Caco-2 (cell line): ENCODE measurements at regions not wholly inside any gene's neighbourhood (a gene's known extent, or its start where the extent isn't known, plus 50 kb on each side); places are given as distances from the start of the nearest gene placed in this dataset.
"Not testable (repeated sequence)": the region's sequence is repeated elsewhere in the genome, so short reads cannot be mapped to it uniquely, and the experiment has no call there.

Experiments
- BruUV-seq: library from RNA; stranded (reverse); fragments of 400-500 nt; replicated peaks from 2 replicates; lab custom pipeline; 2021; lab: Mats Ljungman, UMichigan
- CTCF ChIA-PET: fragments of 300-600 bp; sonication (Branson Sonifier 250); formaldehyde crosslinking; loops from one replicate; lab custom pipeline; 2022; ENCODE audit warnings: antibody characterized with exemption; lab: Charles Lee
- POLR2A ChIA-PET: fragments of 300-600 bp; sonication (Branson Sonifier 250); formaldehyde crosslinking; loops from one replicate; lab custom pipeline; 2022; ENCODE audit warnings: antibody characterized with exemption; lab: Charles Lee
- DNase-seq, 2 experiments: peaks; one replicate each; pipeline versions ENCODE4 v3.0.0 to v3.0.0-alpha.2; 2020 to 2022
- H3K27me3 ChIP-seq: replicated peaks from 2 replicates; pipeline ENCODE4 v1.6.0; 2011; ENCODE audit warnings: low read length; ENCODE audit not compliant: control insufficient read depth, insufficient read depth
- H3K36me3 ChIP-seq: 2 replicates; pipeline ENCODE4 v1.5.1; 2011; ENCODE audit warnings: low read length; ENCODE audit not compliant: control insufficient read depth, insufficient read depth
- H3K4me1 ChIP-seq: fragments of 250-450 bp; sonication (Bioruptor Pico); 2 replicates; pipeline ENCODE4 v1.5.1; 2020; ENCODE audit warnings: mild to moderate bottlenecking
- H3K4me3 ChIP-seq: 2 replicates; pipeline ENCODE4 v1.5.1; 2011; ENCODE audit warnings: low read depth, mild to moderate bottlenecking, control low read depth, low read length
- H3K9me3 ChIP-seq: fragments of 250-450 bp; sonication (Bioruptor Pico); 2 replicates; pipeline ENCODE4 v1.5.1; 2020; ENCODE audit warnings: mild to moderate bottlenecking, moderate library complexity
- H3K27ac Mint-ChIP-seq: one replicate; pipeline ENCODE4 v1.8.0; 2022; ENCODE audit warnings: mixed read lengths; ENCODE audit not compliant: unreplicated experiment
- H3K27me3 Mint-ChIP-seq: one replicate; pipeline ENCODE4 v1.8.0; 2022; ENCODE audit warnings: mixed read lengths; ENCODE audit not compliant: insufficient read depth, unreplicated experiment
- H3K36me3 Mint-ChIP-seq: one replicate; pipeline ENCODE4 v1.8.0; 2022; ENCODE audit warnings: mild to moderate bottlenecking, mixed read lengths; ENCODE audit not compliant: insufficient read depth, unreplicated experiment
- H3K4me1 Mint-ChIP-seq: one replicate; pipeline ENCODE4 v1.8.0; 2022; ENCODE audit warnings: low read depth, mixed read lengths; ENCODE audit not compliant: unreplicated experiment
- H3K4me3 Mint-ChIP-seq: one replicate; pipeline ENCODE4 v1.8.0; 2022; ENCODE audit warnings: mild to moderate bottlenecking, moderate library complexity, mixed read lengths; ENCODE audit not compliant: unreplicated experiment
- H3K9me3 Mint-ChIP-seq: one replicate; pipeline ENCODE4 v1.8.0; 2022; ENCODE audit warnings: mixed read lengths; ENCODE audit not compliant: unreplicated experiment
- intact Hi-C: fragments of 100-400 bp; cut with micrococcal nuclease; formaldehyde crosslinking; loops from one replicate; pipeline ENCODE4 v1.10.0; 2022; ENCODE audit not compliant: unreplicated experiment
- TF ChIP-seq, protein P1 (sequence below), 2 experiments: fragments of 200-600 bp in 1 of 2; IDR thresholded peaks; 1 replicate in 1 of 2; 2 replicates in 1 of 2; pipeline versions ENCODE4 v1.5.1 to v1.8.0; 2011 to 2022; ENCODE audit warnings: antibody characterized with exemption in 1 of 2, control low read depth in 1 of 2, inconsistent platforms in 1 of 2, low read depth in 1 of 2, low read length in 1 of 2, mild to moderate bottlenecking in 1 of 2, moderate library complexity in 1 of 2; ENCODE audit not compliant: insufficient read depth in 1 of 2, severe bottlenecking in 1 of 2, unreplicated experiment in 1 of 2

DNA sequence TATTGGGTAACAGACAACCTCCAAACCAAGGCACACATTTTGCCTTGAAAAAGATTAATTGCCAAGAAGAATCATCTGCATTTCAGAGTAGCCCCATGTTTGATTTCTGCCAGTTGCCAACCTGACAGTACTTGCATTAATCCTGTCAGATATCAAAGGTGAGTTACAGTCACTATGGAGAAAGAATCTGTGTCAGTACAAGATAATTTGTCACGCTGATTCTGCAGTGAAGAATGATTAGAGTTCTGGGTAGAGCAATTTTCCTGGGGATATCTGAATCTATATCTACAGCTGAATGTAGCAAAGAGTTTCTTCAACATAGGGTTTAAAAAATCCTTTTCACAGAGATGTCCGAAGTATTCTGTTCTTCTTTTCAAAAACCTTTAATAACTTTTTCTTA is 150.7 kb downstream of the AKAP11 start:
- Mint-ChIP-seq H3K4me1 (no peaks in the 10 kb centered on the region), H3K36me3 (no peaks in the 10 kb centered on the region), H3K4me3 (no peak overlapping the region), H3K27ac (no peak overlapping the region), H3K27me3 (peaks cover 12% of the 10 kb centered on the region), H3K9me3 (peaks cover 24% of the 10 kb centered on the region)
- H3K4me3 ChIP-seq = no peak overlapping the region
- H3K9me3 ChIP-seq = 0 out of 2 replicates have a peak, but pooled peaks cover 7% of the 10 kb centered on the region
- intact Hi-C loops = no loop called here
- H3K36me3 ChIP-seq = no peaks in the 10 kb centered on the region
- BruUV-seq = no TSS peak
- no peak for DNase-seq
- 0 out of 2 replicates have a peak, but pooled peaks cover 6% of the 10 kb centered on the region for H3K4me1 ChIP-seq
- H3K27me3 ChIP-seq = no peaks in the 10 kb centered on the region
- TF ChIP-seq, protein P1, sequence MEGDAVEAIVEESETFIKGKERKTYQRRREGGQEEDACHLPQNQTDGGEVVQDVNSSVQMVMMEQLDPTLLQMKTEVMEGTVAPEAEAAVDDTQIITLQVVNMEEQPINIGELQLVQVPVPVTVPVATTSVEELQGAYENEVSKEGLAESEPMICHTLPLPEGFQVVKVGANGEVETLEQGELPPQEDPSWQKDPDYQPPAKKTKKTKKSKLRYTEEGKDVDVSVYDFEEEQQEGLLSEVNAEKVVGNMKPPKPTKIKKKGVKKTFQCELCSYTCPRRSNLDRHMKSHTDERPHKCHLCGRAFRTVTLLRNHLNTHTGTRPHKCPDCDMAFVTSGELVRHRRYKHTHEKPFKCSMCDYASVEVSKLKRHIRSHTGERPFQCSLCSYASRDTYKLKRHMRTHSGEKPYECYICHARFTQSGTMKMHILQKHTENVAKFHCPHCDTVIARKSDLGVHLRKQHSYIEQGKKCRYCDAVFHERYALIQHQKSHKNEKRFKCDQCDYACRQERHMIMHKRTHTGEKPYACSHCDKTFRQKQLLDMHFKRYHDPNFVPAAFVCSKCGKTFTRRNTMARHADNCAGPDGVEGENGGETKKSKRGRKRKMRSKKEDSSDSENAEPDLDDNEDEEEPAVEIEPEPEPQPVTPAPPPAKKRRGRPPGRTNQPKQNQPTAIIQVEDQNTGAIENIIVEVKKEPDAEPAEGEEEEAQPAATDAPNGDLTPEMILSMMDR (IDR thresholded peaks at IDR 0.05; ENCODE audit: insufficient read depth in 1 of 2, low read depth in 1 of 2, low read length in 1 of 2, severe bottlenecking in 1 of 2, unreplicated experiment in 1 of 2) = no peak
- ChIA-PET CTCF (no interaction called here), POLR2A (no interaction called here)

DNA sequence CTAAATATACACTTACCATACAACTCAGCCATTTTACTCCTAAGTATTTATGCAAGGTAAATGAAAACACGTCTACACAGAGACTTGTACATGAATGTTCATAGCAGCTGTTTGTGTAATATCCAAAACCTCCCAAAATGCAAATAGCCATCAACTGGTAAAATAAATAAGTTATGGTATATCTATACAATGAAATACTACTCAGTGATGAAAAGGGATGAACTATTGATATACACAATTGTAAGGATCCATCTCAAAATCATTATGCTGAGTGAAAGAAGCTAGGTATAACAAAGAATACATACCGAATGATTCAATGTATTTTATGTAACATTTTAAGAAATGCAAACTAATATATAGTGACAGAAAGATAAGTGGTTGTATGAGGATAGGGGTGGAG is 149.8 kb upstream of the TNFSF11 start:
- H3K4me1 ChIP-seq = 0 out of 2 replicates have a peak, but pooled peaks cover 6% of the 10 kb centered on the region
- no peaks in the 10 kb centered on the region for H3K4me1 Mint-ChIP-seq
- no peak overlapping the region for H3K27ac Mint-ChIP-seq
- peak overlapping the region; percentile 80 for H3K4me3 Mint-ChIP-seq
- H3K27me3 Mint-ChIP-seq = peaks cover 12% of the 10 kb centered on the region
- no TSS peak for BruUV-seq
- no peaks in the 10 kb centered on the region for H3K36me3 Mint-ChIP-seq
- H3K27me3 ChIP-seq = no peaks in the 10 kb centered on the region
- H3K9me3 ChIP-seq = 0 out of 2 replicates have a peak, but pooled peaks cover 7% of the 10 kb centered on the region
- no peaks in the 10 kb centered on the region for H3K36me3 ChIP-seq
- H3K4me3 ChIP-seq = no peak overlapping the region; the same call in 1 of the 2 replicates
- ChIA-PET CTCF (no interaction called here), POLR2A (no interaction called here)
- TF ChIP-seq, protein P1 (IDR thresholded peaks at IDR 0.05; ENCODE audit: insufficient read depth in 1 of 2, low read depth in 1 of 2, low read length in 1 of 2, severe bottlenecking in 1 of 2, unreplicated experiment in 1 of 2) = no peak
- peaks cover 24% of the 10 kb centered on the region for H3K9me3 Mint-ChIP-seq
- no peak for DNase-seq
- intact Hi-C loops = no loop called here

DNA sequence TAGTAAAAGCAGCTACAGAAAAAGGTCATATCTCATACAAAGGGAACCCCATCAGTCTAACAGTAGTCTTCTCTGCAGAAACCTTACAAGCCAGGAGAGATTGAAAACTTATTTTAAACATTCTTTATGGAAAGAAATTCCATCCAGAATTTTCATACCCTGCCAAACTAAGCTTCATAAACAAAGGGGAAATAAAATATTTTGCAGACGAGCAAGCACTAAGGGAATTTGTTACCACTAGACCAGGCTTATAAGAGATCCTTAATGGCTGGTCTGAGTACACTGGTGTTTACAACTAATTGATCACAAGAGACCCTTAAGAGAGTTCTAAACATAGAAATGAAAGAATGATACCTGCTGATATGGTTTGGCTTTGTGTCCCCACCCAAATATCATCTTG is 128.6 kb upstream of the TNFSF11 start:
- H3K9me3 ChIP-seq = peaks cover 29% of the 10 kb centered on the region

DNA sequence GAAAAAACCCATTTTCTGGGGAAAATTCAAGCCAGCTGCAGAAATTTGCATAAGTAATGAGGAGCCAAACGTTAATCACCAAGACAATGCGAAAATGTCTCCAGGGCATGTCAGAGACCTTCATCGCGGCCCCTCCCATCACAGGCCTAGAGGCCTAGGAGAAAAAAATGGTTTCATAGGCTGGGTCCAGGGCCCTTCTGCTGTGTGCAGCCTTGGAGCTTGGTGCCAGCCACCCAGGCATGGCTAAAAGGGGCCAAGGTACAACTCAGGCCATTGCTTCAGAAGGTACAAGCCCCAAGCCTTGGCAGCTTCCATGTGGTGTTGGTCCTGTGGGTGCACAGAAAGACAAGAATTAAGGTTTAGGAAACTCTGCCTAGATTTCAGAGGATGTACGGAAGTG is 127.4 kb upstream of the TNFSF11 start:
- BruUV-seq, H3K36me3 Mint-ChIP-seq, intact Hi-C loops, H3K4me3 ChIP-seq, POLR2A ChIA-PET, H3K27me3 ChIP-seq, DNase-seq, H3K4me1 Mint-ChIP-seq, H3K4me3 Mint-ChIP-seq, CTCF ChIA-PET, H3K36me3 ChIP-seq, H3K4me1 ChIP-seq, H3K27ac Mint-ChIP-seq, H3K27me3 Mint-ChIP-seq: not testable (repeated sequence)
- H3K9me3 Mint-ChIP-seq = peaks cover 53% of the 10 kb centered on the region
- H3K9me3 ChIP-seq = peaks cover 29% of the 10 kb centered on the region

More for the DNA sequence above, 128.6 kb upstream of the TNFSF11 start:
- Mint-ChIP-seq H3K36me3 (no peaks in the 10 kb centered on the region), H3K9me3 (peaks cover 53% of the 10 kb centered on the region), H3K4me1 (no peaks in the 10 kb centered on the region), H3K27me3 (peaks cover 3% of the 10 kb centered on the region), H3K27ac (no peak overlapping the region), H3K4me3 (no peak overlapping the region)
- no peaks in the 10 kb centered on the region for H3K27me3 ChIP-seq
- no peaks in the 10 kb centered on the region for H3K36me3 ChIP-seq
- H3K4me1 ChIP-seq = no peaks in the 10 kb centered on the region
- intact Hi-C loops = no loop called here
- DNase-seq = no peak
- no peak overlapping the region for H3K4me3 ChIP-seq
- ChIA-PET POLR2A (no interaction called here), CTCF (no interaction called here)
- no TSS peak for BruUV-seq
- TF ChIP-seq, protein P1 (IDR thresholded peaks at IDR 0.05; ENCODE audit: insufficient read depth in 1 of 2, low read depth in 1 of 2, low read length in 1 of 2, severe bottlenecking in 1 of 2, unreplicated experiment in 1 of 2) = no peak
